Brain microvascular endothelial cell (primary cell): ENCODE measurements at regions not wholly inside any gene's neighbourhood (a gene's known extent, or its start where the extent isn't known, plus 50 kb on each side); places are given as distances from the start of the nearest gene placed in this dataset.

Source experiments
- DNase-seq: peaks from one replicate; pipeline ENCODE4 v3.0.0-alpha.2; 2020
- H3K27ac ChIP-seq: fragments of 250-450 bp; sonication (Bioruptor Pico); 2 replicates; pipeline ENCODE4 v1.5.1; 2020; ENCODE audit warnings: mild to moderate bottlenecking, moderate library complexity
- H3K27me3 ChIP-seq: fragments of 250-450 bp; sonication (Bioruptor Pico); replicated peaks from 2 replicates; pipeline ENCODE4 v1.5.1; 2020; ENCODE audit warnings: mild to moderate bottlenecking
- H3K36me3 ChIP-seq: fragments of 250-450 bp; sonication (Bioruptor Pico); replicated peaks from 2 replicates; pipeline ENCODE4 v1.5.1; 2020; ENCODE audit warnings: mild to moderate bottlenecking
- H3K4me3 ChIP-seq: 2 replicates; pipeline ENCODE4 v1.5.1; 2011; ENCODE audit warnings: low read depth, mild to moderate bottlenecking, control low read depth, low read length, moderate library complexity
- CTCF ChIP-seq: IDR thresholded peaks from 2 replicates; pipeline ENCODE4 v1.5.1; 2011; ENCODE audit warnings: low read depth, mild to moderate bottlenecking, moderate library complexity, low read length, control low read depth, inconsistent platforms; ENCODE audit errors: missing control alignments
- in situ Hi-C: cut with HindIII; loops from 2 replicates; pipeline ENCODE4 v1.10.0; 2017; ENCODE audit warnings: low sequenced_read_pairs, low pct_ligation_motif_present

- Histone ChIP-seq H3K27me3 (no peaks in the 10 kb centered on the region), H3K4me3 (no peak overlapping the region), H3K36me3 (no peaks in the 10 kb centered on the region), H3K27ac (no peak overlapping the region)
- DNase-seq: no peak
- TF ChIP-seq CTCF: no peak
- in situ Hi-C loops: no loop called here
Measured at GRCh38 chr11:116532066-116532465, 240.7 kb downstream of the BUD13 start.

GRCh38 chr11:116530705-116531104, 242.1 kb downstream of the BUD13 start:
- in situ Hi-C loops: no loop called here
- no peak for TF ChIP-seq CTCF
- Histone ChIP-seq H3K36me3 (no peaks in the 10 kb centered on the region), H3K27ac (no peak overlapping the region), H3K27me3 (no peaks in the 10 kb centered on the region), H3K4me3 (no peak overlapping the region)
- no peak for DNase-seq

GRCh38 chr11:116529271-116529670, 243.5 kb downstream of the BUD13 start:
- Histone ChIP-seq H3K27me3 (no peaks in the 10 kb centered on the region), H3K36me3 (no peaks in the 10 kb centered on the region), H3K27ac (no peak overlapping the region), H3K4me3 (no peak overlapping the region)
- in situ Hi-C loops: no loop called here
- no peak for DNase-seq
- TF ChIP-seq CTCF: no peak

- Histone ChIP-seq H3K27me3 (no peaks in the 10 kb centered on the region), H3K36me3 (no peaks in the 10 kb centered on the region), H3K27ac (no peak overlapping the region), H3K4me3 (no peak overlapping the region)
- TF ChIP-seq CTCF: no peak
- in situ Hi-C loops: no loop called here
- DNase-seq: no peak
Measured at GRCh38 chr11:116527180-116527991, 245.4 kb downstream of the BUD13 start.

- no peaks in the 10 kb centered on the region for H3K27me3 ChIP-seq
- H3K27ac ChIP-seq: no peak overlapping the region
- in situ Hi-C loops: no loop called here
- no peak for TF ChIP-seq CTCF
- no peak overlapping the region for H3K4me3 ChIP-seq
- no peaks in the 10 kb centered on the region for H3K36me3 ChIP-seq
- DNase-seq: no peak
Measured at GRCh38 chr11:116525961-116526495, 246.8 kb downstream of the BUD13 start.
